GM19240 (cell line): ENCODE measurements at regions not wholly inside any gene's neighbourhood (a gene's known extent, or its start where the extent isn't known, plus 50 kb on each side); places are given as distances from the start of the nearest gene placed in this dataset.

Source experiments
- DNase-seq: peaks from one replicate; pipeline ENCODE4 v3.0.0; 2011; ENCODE audit warnings: low spot score; ENCODE audit not compliant: insufficient read length

DNA sequence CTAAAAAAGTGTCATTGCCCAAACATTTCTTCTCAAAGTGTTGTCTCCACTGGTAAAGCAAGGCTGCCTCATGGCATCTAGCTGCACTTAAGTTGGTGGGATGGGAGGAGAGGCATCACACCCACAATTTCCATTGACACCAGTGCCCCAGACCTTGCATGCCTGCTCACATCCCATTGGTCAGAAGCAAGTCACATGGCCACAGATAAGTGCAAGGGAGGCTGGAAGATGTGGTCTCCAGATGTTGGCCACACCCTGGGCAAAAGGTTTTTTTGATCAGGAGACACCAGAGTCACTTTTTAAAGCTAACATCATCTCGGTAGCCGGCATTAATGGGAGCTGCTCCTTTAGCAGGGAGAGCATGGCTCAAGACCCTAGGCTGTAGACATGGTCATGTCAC, 157.1 kb upstream of the CST7 start:
- DNase-seq: no peak

DNA sequence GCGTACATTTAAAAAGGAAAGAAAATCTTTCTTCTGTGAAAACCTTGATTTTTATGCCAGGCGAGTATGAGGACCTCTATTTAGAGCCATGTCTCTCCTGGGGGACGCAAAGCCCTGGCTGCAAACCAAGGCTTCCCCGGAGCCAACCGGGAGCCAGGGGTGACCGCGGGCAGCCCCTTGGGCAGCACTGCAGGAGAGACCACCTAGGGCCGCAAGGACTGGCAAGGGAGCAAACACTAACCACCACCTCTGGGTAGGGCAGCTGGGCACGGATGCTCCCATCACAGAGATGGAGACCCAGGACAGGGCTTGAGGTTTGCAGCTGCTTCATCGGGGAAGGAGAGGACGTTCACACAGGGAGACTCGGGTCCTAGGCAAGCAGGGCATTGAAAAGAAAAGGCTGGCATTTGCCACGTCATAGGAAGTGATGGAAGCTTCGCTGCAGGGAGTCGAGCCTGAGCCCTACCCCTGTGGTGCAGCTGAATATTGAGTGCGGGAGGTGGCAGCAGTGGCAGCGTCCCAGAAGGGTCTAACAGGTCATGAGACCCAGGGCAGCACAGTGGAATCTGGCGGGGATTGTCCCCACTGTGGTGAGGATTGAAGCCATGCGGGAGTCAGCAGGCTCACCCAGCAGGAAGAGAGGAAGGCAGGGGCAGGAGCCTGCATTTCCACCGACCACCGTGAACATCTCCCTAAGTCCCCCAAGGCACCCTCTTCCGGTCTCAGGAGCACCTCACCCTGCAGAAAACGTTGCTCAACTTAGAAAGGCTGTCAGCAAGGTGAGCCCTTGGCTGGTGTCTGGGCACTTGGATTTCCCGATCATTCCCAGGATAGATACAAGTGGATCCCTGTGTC, 156.2 kb upstream of the CST7 start:
- no peak for DNase-seq

DNA sequence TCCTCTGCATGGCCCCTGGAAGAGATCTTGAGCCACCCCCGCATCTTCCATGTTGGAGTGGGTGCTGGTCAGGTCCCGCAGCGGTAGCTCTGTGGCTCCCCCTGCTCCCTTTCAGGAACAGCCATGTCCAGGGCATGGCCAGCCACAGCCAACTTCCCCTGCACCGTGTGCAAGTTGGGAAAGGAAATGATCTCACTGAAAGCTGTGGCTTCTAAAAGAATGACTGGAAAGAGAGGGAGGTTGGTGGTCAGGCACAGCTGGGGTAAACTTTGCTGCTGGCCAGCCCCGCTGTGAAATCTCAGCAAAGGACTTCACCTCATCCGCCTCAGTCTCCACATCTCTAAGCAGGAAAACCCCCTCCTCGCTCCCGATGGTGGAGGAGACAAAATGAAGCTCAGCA, 153.6 kb upstream of the CST7 start:
- no peak for DNase-seq

DNA sequence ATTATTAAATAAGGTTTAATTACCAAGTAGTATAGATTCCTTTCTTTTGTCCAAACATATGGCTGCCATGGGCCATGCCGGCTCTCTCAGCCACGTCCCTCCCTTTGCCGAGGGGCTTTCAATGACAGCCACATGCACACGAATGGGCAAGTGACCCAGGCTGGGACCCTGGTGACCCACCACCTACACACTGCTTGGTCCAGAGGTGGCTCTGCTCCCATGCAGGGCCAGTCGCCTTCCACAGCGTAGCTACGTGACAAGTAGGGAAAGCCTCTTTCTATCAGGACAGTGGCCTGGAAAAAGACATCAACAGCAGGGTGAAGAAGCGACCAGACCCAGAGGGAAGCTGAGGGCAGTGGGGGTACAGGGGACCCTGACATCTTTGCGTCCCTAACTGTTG, 152.8 kb upstream of the CST7 start:
- DNase-seq: no peak

DNA sequence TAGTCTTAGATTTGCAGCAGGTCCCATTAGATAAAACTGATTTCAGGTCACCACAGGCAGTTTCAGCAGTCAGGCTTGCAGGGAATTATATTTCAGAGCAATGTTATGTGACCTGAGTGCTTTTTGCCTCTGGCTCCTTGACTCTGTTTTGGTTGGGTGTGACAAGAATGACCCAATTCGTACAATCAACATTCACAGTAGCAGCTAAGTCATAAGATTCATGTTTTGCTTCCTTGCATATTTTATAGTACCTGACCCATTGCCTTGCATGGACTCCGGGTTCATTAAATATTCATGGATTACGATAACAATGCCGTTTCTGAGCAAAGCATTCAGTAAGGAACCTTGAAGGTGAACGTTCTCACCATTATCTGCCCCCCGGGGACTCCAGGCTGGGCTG, 152.0 kb upstream of the CST7 start:
- no peak for DNase-seq

DNA sequence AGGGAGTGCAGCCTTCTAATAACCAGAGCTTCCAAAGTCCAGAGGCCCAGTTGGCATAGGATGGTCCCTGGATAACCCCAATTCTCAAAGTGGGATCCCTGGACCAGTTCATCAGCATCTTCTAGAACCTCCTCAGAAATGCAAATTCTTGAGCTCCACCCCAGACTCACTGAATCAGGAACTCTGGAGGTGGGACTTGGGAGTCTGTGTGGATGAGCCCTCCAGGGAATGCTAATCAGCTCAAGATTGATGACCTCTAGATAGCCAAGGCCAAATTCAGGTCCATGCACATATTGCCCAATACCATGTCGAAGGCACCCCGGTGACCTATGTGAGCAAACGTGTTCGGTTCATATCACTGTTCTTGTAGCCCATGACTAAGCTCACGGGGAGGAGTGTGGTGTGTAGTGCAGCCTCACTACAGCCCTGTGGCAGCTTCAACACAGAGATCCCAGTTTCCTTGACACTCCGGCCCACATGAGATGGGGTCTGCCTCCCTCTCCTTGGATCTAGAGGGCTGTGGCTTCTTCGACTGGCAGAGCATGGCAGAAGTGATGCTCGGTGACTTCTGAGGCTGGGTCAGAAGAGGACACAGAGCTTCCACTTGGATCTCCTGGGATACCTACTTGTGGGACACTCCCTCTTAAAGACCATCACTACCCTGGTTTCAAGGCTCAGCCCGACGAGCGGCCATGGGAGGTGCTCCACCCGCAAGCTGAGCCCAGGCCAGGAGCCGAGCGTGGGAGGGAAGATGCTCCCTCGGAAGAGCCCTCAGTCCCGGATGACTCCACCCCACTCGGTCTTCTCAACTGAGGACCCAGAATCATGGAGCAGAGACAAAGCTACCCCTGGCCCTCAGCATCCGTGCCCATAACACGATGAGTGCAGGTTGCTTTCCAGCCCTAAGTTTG, 151.1 kb upstream of the CST7 start:
- no peak for DNase-seq

DNA sequence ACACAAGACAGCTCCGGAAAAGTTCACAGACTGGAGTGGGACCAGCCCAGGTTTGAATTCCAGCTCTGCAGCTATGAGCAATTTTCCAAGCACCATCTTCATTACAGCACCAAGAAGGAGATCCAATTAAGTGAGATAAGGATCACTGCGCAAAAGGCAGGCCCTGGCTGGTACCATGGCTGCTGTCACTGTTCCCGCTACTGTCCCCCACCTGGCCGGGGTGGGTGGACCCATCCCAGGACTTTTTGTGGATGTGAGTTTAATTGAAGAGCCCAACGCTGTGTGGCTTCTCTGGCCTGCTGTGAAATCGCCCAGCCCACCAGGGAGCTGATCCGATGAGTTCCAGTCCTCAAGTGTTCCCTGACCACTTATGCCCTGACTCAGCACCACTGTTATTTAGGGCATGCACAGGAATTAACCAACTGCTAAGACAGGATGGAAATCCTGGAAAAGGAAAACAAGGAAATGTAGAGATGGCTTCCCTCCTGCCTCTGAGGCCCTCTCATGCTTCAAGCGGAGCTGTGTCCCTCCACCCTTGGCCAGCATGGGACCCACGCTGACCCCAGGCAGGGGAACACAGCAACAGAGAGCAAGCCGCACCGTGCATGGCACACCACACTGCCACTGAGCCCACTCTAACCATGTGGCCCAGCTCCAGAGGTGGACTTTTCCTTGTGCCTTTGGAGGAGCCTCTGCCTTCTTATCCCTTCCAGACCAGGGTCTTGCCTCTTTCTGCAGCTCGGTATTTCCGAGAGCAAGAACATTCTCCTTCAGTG, 150.0 kb upstream of the CST7 start:
- no peak for DNase-seq

DNA sequence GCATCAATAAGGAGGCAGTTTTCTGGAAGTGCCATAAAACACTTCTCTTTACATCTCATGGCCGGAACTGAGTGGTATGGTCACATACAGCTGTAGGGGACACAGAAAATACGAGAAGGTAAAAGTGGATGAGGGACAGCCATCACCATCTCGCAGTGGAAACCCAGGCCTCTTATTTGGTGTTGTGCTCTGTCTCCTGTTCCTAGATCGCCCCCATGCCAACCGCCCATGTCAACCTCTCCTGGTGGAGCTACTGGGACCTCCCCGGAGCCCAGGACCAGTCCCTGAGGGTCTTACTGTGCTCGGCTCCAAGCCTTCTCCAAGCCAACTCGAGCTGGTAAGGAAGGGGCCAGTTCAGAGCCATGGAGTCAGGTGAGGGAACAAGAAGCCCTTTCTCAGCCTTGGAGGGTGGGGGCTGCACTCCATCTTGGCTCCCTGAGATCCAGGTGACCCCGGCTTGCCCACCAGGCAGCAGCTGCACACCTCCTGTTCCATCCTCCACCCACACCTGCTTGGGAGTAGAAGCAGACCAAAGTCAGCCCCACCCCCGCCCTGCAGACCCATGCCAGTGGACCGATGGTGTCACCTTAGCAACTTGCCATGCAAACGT, 149.0 kb upstream of the CST7 start:
- DNase-seq: no peak

DNA sequence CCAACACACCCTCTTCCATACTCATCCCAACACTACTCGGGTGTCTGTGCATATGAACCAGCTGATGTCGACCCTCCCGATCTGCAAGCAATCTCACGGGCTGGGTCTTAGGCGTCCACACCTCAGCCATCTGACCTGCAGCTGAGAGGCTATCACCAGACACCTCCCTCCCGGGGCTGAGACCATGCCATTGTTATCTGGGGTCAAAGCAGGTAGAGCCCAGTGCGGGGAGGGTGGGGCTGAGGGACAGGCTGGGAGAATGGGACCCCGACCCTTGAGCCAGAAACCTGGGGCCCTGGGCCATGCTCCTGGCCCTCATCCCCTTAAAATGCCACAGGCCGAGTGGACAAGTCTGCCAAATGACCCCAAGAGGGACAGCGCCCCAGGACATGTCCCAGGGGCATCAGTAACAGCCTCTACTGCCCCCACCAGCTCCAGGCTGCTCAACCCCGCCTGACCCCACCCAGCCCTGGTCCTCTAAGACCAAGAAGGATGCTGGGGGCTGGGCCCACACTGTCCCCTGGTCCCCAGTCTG, 146.7 kb upstream of the CST7 start:
- DNase-seq: no peak

DNA sequence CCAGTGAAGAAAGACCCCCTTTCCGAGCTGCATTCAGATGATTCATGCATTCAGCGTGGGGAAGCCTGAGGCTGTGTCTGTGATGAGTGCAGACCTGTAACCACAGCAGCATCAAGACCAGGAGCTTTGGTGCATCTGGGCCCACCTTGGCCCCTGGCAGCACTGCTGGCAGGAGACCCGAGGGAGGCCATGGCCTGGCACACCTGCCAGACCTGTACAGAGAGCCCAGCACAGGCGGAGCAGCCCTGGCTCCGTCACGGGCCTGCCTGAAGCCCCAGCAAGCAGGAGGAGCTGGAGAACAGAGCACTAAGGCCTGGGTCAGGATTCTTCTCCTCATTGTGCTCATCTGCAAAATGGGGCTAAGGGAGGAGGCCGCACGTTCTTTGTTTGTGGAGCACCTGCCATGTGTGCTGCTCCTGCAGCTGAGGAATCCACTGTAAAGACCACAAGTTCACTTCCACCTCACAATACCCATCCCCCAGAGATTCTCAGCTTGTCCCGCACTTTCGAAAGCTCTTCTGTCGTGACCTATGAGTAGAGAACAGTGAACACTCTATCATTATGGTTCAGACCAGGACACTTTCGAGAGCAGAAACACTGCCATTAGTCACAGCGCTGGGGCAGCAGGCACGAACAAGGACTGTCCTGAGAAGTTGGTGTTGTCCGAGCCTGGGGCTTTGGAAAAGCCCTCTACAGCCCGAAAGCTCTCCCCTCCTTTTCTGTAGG, 144.4 kb upstream of the CST7 start:
- no peak for DNase-seq

DNA sequence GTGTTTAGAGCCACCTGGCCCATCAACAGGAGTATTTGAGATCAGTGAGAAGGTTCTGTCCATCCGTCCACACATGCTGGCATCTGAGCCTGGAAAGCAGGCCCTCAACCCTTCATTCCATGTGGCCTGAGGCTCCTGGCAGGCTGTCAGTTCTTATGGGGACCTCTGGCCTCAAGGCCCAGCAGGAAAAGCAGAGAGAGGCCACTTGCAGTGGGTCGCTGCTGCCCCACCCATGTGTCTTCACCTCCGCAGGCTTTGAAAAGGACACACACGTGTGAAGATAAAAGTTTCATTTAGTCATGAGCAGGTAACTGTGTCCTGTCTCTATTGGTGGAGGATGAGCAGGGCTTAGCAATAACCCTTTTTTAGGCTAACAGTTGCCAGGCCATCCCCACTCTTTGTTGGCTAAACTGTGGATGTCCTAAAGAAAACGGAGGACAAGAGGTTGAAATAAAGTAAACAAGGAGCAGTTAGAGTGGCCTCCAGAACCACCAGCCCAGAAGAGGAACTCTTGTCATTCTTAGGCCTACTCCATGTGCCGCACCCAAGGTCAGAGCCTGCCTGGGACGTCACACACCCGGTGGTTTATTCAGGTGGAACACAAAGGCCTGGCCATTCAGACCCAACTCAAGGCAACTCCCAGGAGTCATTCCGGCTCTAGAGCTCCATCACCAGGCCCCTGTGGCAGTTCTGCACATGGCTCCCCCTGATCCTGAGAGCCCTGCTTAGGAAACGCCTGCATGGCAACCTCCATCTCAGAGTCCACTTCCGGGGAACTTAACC, 143.4 kb upstream of the CST7 start:
- no peak for DNase-seq

DNA sequence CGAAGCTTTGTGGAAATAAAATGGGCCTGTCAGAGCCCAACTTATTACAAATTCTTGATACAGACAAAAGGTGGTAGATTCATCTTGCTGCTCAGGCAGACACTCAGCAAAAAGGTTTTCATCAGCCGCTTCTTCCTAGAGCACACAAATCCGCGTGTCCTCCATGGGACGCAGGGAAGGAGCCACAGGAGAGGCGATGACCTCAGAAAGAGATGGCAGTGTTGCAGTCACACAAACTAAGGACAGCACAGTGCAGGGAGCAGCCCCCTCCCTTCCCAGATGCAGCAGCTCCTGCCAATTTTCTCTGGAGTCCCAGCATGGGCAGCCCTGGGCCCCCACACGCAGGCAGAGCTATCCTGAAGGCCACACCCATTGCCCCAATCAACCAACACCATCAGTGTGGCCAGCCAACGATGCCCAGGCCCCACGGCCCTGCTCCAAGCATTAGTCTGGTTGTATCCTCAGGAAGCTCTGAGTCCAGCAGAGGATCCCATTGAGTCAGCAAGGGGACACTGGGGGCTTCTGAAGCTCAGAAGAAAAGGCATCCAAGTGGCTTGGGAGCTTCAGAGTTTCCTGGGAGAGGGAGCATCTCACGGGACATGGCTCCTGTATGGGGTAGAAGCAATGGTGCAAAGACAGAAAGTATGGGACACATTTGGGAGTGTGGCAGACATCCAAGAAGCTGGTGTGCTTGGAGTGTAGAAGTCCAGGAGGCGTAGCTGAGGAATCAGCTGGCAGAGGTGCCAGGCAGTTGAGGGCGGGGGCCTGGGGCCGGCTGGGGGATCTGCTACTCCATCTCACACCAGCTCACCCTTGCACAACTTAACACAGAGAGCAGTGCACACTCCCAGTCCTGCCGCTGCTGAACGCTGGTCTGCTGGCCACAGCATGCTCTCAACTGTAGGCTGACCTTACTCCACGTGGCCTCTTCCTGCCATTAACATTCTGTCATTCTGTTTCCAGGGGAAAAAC, 142.1 kb upstream of the CST7 start:
- DNase-seq: no peak

DNA sequence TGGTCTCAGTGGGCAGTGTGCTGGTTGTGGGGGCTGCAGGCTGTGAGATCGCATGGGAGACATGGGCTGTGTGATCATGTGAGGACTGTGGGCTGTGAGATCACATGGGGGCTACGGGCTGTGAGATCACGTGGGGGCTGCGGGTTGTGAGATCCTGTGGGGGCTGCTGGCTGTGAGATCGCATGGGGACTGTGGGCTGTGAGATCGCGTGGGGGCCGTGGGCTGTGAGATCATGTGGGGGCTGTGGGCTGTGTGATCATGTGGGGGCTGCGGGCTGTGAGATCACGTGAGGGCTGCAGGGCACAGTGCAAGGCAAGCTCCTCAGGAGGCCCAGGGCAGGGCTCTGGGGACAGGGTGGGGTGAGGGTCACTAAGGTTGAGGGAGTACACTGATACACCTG, 140.5 kb upstream of the CST7 start:
- no peak for DNase-seq

DNA sequence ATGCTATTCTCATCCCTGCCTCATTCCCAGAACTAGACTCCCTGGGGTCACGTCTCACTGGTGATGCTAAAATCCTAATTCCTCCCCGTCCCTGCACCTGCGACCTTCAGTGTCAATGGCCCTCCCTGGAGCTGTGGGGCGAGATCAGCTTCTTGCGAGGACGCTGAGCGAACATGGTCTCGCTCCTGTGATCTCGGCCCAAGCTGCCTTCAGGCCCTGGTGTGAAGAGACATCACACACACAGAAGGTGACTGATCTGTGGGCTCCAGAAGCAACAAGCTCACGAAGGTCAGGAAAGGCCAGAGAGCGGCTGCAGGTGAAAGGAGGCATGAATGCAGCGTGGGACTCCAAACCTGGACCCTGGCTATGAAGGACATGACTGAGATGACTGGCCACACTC, 139.5 kb upstream of the CST7 start:
- no peak for DNase-seq

DNA sequence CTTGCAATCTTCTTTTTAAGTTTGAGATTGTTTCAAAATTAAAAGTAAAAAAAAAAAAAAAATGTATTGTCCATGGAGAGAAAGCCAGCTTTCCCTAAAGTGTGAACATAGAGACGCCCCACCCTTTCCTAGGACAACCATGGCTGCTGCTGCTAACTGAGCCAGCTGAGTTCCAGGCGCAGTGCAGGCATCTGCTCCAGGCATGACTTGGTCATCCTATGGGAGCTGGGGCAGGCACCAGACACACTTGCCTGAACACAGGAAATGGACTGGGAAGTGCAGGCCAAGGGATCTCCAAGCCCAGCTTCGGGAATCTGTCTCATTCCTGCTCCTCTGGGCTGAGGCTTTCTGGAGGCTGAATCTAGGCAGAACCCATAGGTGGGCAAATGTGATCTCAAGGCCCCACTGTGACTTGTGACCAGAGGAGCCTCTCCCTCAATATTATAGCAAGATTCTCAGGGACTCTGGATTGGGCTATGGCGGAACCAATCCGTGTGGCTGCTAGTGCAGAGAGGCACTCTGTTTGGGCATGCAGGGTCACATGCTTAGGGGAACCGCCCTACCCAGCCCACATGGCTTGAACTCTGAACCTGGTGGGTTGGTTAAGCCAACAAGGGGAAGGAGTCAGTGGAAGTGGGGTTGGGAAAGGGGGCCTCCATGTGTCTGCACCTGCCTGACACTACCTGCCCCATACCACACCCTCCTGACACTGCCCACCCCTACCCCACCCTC, 138.2 kb upstream of the CST7 start:
- DNase-seq: no peak

DNA sequence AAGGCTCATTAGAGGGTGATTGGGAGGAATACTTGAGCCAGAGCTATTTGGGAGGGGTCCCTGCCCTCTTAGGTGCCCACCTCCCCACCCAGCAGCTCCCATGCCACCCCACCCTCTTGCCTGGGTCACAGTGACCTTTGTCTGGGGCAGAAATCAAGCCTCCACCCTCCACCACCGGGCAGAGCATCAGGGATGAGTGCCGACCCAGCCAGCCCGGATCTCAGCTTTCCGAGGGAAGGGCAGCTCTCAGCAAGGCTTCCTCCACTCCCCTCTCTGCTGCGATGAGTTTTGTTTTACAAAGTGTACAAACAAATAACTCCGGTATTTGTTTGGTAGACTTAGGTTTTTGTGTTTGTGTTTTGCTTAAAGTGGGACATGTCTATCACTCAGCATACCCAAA, 136.7 kb upstream of the CST7 start:
- no peak for DNase-seq

DNA sequence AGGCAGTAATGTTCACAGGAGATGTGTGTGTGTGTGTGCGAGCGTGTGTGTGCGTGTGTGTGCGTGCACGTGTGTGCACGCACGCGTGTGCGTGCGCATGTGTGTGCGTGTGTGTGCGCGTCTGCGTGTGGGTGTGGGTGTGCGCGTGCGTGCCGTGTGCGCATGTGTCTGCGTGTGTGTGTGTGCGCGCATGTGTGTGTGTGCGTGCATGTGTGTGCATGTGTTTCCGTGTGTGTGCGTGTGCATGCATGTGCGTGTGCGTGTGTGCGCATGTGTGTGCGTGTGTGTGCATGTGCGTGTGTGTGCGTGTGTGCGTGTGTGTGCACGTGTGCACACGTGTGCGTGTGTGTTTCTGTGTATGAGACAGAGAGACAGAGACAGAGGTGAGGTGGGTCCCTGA, 136.0 kb upstream of the CST7 start:
- no peak for DNase-seq

DNA sequence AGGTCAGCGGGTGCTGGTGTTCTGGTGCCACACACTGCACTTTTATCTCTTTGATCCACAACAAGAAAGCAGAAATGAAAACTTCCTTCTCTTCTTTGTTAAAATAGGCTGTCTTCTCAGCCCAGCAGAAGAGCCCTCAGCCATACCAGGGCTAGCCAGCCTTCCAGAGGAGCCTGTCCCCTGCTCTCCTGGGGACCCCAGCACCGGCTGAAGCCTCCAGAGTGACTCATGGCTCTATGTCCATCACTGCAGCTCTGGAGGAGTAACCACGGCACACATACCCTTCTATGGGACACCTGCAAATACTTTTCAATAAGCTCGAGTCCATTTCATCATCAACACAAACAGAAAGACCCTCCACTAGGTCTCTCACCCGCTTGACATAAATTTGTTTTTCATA, 135.6 kb upstream of the CST7 start:
- no peak for DNase-seq
